ENCODE measurements at regions not wholly inside any gene's neighbourhood (a gene's known extent, or its start where the extent isn't known, plus 50 kb on each side); places are given as distances from the start of the nearest gene placed in this dataset.
"Not testable (repeated sequence)": the region's sequence is repeated elsewhere in the genome, so short reads cannot be mapped to it uniquely, and the experiment has no call there.

DNA sequence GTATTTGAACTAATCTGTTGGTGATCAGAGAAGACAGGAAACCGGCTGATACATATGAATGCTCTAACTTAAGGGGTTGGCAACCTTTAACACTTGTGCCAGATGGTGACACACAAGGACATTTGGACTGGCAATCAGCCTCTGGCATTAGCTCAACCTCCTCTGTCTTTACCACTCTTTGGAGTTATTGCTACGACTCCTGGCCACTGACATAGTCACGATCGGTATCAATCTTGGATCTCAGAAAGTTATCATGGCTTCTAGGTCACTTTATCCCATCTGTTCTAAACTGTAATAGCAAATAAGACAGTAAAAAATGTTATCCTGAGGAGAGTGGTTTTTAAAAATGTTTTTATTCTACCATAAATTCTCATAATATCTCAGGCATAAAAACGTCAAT, 575.2 kb upstream of the MDGA2 start:
- no peak for DNase-seq

DNA sequence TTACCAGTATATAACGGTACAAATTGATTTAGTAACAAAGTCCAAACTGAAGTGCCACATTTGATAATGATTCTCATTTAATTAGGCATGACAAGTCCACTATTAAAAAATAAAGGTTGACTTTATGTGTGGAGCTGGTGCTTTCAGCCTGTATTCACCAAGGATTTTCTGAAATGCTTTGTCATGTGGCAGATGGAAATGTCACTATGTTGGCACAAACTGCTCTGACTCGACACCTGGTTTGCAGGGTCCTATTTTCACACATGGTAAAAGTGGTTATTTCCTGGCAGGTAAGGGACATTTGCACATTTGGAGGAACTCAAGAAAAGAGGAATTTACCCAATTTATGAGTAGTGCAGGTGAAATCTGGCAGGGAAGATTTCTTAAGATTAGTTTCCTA, 572.6 kb upstream of the MDGA2 start:
- no peak for DNase-seq

DNA sequence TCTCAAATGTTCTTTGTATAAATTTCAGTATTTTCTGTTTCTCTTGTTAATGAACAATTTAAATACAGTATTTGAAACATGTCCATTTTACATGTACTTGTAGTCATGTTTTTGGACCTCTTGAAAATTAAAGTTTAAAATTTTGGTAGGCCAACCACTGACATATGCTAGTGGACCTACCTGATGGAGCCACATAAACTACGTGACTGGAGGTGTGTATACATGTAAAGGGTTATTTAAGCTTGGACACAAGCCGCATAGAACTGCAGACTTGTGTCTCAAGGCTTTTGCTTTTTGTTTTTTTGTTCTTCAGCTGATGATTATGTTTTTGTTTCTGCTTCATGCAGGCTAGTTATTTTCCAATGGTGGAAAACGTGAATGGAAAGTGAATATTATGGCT, 568.5 kb upstream of the MDGA2 start:
- DNase-seq = no peak

DNA sequence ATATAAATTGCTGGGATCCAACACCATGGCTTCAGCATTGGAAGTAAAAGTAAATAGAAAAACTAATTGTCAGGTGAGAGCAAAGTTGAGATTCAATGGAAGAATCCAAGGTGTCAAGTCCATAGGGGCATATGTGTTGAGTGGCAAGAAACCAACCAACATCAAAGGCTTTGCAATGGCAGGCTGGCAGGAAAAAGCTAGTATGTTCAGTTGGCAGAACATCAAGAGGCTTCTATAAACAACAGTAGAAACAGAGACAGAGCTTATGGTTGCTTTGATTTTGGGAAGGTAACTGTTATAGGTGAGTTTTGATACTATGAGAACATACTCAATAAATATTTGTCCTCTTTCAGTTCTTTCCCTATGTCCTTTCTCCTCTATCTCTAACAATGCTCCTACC, 553.7 kb upstream of the MDGA2 start:
- no peak for DNase-seq

DNA sequence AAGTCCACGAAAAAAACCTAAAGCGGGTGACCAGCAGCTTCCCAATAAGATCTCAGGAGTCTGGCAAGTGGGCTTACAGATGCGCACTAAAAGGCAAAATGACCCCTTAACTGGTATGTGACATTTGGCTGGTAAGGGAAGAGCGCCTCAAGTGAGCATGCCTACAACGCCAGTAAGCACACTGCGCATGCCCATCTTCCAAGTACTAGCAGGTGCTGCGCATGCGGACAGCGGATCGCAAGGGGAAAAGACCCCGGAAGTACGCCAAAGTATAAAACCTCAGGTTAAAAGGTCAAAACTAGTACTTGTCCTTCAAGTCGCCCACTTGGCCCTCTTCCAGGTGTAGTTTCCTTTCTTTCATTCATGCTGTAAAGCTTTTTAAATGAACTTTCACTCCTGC, 518.5 kb upstream of the MDGA2 start:
- DNase-seq = no peak

DNA sequence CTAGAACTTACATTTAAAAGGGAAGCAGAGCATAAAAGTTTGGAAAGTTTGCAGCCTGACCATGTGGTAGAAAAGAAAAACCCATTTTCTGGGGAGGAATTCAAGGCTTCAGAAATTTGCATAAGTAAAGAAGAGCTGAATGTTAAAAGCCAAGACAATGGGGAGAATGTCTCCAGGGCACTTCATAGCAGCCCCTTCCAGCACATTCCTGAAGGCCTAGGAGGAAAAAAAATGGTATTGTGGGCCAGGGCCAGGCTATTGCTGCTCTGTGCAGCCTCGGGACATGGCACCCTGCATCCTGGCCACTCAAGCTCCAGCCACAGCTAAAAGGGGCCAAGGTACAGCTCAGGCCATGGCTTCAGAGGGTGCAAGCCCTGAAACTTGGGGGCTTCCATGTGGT, 474.2 kb upstream of the MDGA2 start:
- not testable (repeated sequence) for DNase-seq

DNA sequence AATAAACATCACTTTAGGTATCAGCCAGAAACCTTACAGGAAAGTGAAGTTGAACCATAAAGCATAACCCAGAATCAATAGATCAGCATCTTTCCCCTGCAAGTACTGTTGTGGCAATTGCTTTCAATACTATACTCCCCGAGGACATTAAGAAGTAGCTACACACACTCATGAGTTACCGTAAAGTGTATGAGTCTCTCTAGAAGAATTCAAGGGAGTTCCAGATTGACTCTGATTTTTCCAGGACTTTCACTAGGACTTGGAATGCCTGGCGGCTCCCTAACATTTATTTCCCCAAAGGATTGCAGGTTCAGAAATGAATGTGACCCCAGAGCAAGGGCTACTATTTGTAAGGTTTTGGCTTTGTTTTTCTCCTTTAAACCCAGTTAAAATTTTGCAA, 465.4 kb upstream of the MDGA2 start:
- no peak for DNase-seq

DNA sequence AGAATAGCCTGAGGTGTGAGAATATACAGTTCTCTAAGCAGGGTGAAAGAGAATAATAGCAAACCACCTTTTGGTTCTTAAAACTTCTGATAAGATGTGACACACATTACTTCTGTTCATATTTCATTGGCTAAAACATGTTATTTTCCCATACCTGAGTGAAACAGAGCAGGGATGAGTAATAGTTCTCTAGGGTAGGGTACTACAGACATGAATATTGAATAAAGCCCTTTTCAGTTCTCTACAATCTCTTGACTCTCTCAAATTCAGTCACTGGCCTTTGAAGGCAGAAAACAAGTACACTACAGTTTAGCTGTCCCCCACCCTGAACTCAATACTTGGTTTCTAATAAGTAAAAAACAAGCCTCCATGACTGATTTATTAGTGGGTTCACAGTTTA, 454.1 kb upstream of the MDGA2 start:
- no peak for DNase-seq

DNA sequence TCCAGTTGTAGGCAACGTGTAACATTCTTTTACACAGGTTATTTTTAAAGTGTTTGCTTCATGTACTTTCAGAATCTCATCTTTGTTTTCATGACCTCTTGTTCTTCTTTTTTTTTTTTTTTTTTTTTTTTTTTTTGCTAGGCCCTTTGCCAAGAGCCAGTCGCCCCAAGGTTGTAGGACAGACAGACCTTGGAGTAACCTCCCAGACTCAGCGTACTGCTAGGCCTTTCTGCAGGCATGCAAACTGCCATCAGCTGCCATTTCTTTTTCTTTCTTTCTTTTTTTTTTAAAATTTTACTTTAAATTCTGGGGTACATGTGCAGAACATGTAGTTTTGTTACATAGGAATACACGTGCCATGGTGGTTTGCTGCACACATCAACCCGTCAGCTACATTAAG, 452.3 kb upstream of the MDGA2 start:
- no peak for DNase-seq

DNA sequence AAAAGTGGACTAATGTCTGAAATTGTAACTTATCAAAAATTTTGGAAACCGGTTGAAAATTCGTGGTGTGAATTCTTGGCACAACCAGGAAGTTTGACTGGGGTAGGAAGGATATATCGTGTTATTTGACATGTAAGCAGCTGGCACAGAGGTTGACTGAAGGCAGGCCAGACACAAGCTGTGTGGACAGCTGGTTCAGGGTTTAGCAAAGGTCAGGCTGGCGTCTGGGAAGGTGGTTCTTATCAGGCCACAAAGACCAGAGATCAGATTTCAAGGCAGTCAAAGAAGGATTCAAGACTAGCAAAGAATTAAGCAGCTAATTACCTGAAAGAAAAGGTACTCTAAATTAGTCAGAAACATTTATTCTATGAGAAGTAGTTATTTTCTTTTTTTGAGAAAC, 450.2 kb upstream of the MDGA2 start:
- DNase-seq = no peak

DNA sequence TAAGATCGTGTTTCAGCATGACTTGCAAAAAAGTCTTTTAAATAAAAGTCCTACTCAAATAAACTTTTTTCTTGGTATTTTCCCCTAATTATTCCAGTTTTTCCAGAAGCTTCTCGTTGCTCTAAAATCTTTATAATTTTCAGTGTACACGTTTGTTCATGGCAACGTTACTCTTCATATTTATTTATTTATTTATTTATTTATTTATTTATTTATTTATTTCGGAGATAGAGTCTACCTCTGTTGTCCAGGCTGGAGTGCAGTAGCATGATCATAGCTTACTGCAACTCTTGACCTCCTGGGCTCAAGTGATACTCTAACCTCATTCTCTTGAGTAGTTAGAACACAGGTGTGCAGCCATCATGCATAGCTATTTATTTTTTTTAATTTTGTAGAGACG, 438.3 kb upstream of the MDGA2 start:
- DNase-seq = no peak

DNA sequence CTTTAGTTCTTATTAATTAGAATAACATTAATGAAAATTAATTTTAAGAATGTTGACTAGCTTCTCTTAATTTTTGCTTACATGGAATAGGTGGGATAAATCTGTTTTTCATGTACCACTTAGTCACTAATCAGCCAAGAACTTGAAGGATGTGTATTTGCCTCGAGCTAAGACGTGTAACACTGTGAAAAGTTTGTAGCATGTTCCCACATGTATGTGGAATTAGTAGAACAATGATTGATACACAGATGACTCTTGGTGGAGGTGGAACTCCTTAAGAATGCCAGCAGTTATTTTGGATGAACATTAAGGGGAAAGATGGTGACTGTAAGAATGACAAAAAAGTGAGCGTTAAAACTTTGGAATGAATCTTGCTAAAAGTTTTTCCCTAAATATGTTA, 435.7 kb upstream of the MDGA2 start:
- DNase-seq = no peak

DNA sequence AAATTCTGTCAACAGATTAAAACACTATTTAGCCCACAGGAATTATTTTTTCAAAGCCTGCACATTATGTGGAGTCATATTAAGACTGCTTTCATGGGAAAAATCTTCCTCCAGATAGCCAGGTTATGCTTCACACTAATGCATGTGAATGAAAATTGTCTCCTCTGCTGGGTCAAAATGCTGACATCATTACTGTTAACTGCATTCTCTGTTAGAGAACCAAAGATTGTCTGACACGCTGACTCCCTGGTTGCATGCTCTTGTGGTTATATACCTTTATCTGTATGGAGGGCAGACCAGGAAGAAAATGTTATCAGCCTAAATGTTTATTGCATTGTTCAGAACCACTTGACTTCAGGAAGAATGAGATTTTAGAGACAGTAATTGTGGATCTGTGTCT, 432.2 kb upstream of the MDGA2 start:
- DNase-seq = no peak

DNA sequence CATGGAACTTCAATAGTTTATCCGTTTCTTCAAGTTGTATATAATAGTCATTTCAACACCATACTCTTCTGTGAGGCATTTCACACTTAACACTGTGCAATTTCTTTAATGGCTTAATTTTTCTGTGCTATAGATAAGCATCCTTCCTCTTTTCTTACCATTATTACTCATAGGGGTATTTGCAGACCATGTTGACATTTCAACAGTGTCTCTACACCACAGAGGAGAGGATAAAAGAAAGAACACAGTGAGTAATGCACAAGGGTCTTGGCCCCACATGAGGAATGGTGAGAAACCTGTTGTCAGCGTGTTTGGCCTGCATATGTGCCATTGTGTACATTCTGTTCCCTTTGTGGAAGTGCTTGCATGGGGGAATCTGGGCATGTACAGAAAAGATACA, 421.5 kb upstream of the MDGA2 start:
- no peak for DNase-seq

DNA sequence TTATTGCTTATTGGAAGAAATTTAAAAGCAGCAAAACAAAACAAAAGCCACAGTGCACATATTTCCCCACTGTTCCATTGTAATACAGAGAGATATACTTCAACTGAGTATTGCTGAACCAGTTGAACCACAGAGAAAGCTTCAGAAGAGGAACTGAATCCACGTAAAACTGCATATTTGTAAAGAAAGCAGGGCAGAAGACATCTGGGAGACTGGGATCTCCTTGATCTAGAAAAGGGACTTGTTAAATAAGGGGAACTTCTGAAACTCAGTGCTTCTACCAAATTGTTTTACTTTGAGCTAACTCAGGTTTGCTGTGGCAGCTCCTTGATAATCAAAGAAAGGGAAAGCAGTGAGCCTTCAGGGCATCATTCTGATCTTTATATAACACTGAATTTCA, 411.1 kb upstream of the MDGA2 start:
- DNase-seq = no peak

DNA sequence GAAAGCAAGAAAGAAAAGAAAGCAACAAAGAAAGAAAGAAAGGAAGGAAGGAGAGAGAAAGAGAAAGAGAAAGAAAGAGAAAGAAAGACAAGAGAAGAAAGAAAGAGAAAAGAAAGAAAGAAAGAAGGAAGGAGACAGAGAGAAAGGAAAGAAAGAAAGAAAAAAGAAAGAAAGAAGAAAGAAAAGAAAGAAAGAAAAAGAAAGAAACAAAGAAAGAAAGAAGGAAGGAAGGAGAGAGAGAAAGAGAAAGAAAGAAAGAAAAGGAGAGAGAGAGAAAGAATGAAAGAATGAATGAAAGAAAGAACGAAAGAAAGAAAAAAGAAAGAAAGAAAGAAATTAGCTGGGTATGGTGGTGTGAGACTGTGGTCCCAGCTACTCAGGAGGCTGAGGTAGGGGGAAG, 400.1 kb upstream of the MDGA2 start:
- DNase-seq = no peak

DNA sequence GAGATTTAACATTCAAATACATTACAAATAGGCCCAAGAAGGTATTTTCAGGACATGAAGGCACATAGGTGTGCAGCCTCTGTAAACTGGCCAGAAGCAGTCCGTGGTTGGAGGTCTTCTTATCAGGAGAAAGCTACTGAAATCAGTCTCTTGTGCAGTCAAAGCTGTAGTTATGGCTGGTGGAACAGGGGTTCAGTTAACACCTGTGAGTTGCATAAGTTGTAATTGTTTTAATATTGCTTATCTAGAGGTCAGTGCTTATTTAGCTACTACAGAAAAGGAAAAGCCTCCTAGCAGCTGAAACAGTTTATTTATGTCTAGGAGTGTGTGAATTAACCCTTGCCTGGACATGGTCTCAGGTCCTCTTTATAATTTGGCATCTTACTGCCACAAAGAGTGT, 377.6 kb upstream of the MDGA2 start:
- DNase-seq = no peak

DNA sequence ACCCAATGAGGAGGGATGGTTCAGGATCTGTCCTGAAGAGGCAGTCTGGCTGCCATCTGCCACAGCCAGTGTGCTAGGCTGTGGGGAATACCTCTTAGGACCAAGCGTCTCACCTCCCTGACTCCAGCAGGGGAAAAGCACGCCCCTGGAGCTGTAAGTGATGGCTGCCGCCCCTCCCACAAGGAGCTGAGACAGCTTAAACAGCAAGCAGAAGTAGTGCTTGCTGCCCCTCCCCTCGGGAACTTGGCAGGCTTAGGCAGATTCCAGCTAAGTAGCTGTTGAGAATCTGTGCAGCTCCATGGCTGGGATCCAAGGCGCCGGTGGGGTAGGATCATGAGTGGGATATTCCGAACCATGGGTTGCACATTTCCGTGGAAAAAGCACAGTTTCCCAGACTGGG, 360.4 kb upstream of the MDGA2 start:
- no peak for DNase-seq

DNA sequence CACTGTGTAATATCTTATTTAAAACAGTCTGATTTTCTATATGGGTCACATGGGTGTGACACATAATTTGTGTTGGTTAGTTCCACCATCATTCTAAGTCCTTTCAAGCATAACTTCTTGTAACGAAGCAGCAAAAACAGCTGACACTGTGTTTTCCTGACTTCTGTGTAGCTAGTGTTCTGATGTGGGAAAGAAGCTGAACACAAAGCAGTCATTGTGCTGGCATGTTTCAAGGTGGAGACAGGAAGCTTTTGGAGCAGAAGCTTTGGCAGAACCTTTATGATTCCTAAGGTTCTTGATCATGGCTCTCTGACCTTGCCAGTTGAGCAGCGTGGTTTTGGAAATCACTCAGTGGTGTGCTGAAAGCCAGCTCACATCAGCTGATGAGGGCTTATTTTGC, 351.7 kb upstream of the MDGA2 start:
- no peak for DNase-seq

DNA sequence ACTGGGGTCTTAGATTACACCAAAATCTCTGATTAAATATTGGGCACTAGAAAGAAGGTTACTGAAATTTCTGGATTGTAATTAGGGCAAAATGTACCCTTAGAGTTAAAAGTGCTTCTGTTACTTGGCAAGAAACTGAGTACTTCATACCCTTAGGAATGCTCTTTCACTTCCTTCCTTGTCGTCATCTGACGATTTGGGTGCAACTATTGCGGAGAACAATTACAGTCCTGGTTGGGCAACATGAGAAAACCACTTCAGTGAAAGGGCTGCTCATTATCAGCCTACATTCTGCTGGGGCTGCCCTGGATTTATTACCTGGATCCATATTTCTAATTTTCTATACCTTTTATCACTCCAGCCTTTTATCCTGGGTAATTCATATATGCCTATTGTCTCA, 348.5 kb upstream of the MDGA2 start:
- DNase-seq = no peak

DNA sequence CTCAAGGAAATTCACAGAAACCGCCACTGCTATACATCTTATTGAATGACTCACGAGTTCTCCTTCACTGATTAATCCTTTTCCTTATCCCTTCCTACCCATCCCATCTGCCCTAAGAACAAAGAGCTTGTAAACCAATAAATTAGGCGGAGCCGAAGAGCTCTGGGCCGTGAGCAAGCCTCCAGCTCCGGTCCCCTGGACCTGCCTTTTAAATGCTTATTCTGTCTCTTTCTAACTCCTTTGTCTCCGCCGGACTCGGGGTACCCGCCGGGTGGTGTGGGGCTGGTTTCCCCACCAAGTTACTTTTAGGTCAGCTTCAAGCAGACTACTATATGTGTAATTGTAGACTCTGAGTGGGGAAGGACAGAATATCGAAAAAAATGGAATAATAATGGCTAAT, 336.1 kb upstream of the MDGA2 start:
- not testable (repeated sequence) for DNase-seq

DNA sequence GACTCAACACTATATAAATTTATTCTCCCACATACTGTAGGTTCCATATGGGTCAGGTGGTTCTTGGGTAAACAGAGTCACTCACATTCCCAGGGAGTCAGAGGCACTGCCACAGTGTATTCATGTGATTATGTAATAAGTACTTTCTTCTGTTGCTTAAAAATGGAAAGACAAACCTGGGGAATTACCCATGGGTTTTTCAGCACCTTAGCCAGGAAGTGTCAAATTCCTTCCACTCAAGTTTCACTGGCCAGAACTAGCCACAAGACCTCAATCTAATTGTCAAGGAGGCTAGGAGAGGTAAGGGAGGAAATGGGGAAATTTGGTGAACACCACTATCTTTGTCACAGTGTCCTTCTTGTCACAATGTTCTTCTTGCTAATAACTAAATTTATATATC, 333.2 kb upstream of the MDGA2 start:
- no peak for DNase-seq

DNA sequence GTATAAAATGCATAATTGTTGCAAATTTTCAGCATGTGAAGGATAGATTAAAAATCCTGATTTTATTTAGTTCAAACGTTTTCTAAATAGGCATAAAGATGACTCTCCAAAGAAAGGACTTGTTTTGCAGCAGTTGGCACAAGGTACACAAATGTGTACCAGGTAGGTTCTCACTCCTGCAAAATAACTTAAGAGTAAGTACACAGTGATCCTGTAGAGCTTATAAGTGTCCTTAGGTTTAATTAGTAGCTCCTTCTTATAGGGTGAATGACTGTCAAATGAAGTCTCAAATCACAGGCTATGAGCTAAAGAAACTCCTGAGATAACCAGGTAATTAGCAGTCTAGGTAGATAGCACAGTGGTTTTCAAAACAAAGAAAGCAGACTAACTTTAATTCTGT, 330.6 kb upstream of the MDGA2 start:
- no peak for DNase-seq

DNA sequence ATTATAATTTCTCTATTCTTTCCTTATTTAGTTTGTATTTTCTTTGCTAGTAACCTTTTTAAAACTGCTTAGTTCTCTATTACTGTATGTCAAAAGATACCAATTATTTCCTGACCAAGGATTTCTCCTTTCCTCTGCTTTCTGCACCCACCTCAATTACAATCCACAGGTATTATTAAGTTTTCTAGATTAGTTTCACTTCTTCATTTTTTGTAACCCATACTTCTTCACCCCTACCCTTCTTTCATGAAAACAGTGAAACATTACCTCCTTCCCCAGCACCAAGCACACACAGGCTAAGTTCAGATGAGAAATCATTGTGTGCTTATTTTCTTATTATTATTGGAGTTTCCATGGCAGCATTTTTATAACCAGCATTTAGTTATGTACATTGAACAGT, 318.5 kb upstream of the MDGA2 start:
- DNase-seq = no peak

DNA sequence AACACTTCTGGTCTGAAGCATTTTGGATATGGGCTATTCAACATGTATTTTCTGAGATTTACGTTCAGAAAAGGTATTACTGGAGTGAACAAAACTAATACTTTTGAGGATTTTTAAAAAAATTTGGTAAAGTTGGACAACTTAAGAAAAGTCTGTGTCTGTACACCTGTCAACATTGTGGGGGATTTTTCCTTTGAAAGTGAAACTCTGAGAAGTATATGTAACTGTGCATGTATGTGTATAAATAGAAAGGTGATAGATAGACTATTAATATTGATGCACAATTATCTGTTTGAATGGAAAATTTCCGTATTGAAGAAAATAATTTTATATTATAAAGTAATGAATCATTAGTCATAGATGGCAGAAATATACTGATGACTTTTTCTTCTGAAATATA, 312.8 kb upstream of the MDGA2 start:
- DNase-seq = no peak

DNA sequence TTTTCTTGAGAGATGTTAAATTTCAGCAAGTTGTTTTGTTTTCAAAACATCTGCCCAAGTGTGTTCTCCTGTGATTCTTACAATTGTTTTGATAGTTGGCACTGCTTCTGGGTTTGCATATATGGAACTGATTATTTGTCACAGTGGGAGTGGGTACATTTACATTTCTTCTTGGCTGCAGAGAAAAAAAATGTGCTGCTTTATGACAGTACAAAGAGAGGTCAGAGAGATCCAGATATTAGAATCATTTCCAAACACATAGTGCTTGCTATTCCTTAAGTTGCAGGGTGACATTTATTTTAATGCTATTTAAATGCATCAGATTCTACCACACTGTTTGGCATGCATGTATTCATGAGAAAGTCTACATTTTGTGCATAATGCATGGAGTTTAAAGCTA, 303.5 kb upstream of the MDGA2 start:
- DNase-seq = no peak

Data from fibroblast of skin of scalp (primary cell).